ENCODE measurements at regions not wholly inside any gene's neighbourhood (a gene's known extent, or its start where the extent isn't known, plus 50 kb on each side); places are given as distances from the start of the nearest gene placed in this dataset.

- Histone ChIP-seq H3K27me3 (no peaks in the 10 kb centered on the region), H3K9me3 (no peaks in the 10 kb centered on the region), H3K36me3 (no peaks in the 10 kb centered on the region), H3K27ac (no peak overlapping the region), H3K4me3 (no peak overlapping the region), H3K4me1 (no peaks in the 10 kb centered on the region)
- WGBS, 2 donors (ENCODE audit: low coverage in 1 of 2): 67 to 69% methylated on average over 5 of the region's 5 CpGs
- TF ChIP-seq EP300 (IDR thresholded peaks at IDR 0.05): no peak
- no peak for TF ChIP-seq POLR2A (IDR thresholded peaks at IDR 0.05)
- TF ChIP-seq, protein P1, sequence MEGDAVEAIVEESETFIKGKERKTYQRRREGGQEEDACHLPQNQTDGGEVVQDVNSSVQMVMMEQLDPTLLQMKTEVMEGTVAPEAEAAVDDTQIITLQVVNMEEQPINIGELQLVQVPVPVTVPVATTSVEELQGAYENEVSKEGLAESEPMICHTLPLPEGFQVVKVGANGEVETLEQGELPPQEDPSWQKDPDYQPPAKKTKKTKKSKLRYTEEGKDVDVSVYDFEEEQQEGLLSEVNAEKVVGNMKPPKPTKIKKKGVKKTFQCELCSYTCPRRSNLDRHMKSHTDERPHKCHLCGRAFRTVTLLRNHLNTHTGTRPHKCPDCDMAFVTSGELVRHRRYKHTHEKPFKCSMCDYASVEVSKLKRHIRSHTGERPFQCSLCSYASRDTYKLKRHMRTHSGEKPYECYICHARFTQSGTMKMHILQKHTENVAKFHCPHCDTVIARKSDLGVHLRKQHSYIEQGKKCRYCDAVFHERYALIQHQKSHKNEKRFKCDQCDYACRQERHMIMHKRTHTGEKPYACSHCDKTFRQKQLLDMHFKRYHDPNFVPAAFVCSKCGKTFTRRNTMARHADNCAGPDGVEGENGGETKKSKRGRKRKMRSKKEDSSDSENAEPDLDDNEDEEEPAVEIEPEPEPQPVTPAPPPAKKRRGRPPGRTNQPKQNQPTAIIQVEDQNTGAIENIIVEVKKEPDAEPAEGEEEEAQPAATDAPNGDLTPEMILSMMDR (IDR thresholded peaks at IDR 0.05): no peak
- no peak for TF ChIP-seq POLR2AphosphoS5 (IDR thresholded peaks at IDR 0.05)
- ATAC-seq: peak; percentile 76
These were observed 882.6 kb downstream of the TRIML1 start for GRCh38 chr4:189021831-189022230.

- H3K4me3 ChIP-seq: no peak overlapping the region
- no peak overlapping the region for H3K27ac ChIP-seq
- TF ChIP-seq EP300 (IDR thresholded peaks at IDR 0.05): no peak
- no peak for TF ChIP-seq POLR2A (IDR thresholded peaks at IDR 0.05)
- TF ChIP-seq, protein P1 (IDR thresholded peaks at IDR 0.05): no peak
- TF ChIP-seq POLR2AphosphoS5 (IDR thresholded peaks at IDR 0.05): no peak
- no peaks in the 10 kb centered on the region for H3K36me3 ChIP-seq
- H3K9me3 ChIP-seq: no peaks in the 10 kb centered on the region
- no peak for ATAC-seq
- H3K27me3 ChIP-seq: no peaks in the 10 kb centered on the region
- 51 to 55% methylated on average over 2 to 3 of the region's 4 CpGs for WGBS, 2 donors (ENCODE audit: low coverage in 1 of 2)
- no peaks in the 10 kb centered on the region for H3K4me1 ChIP-seq
These were observed 883.3 kb downstream of the TRIML1 start for GRCh38 chr4:189022440-189023035.

GRCh38 chr4:189029976-189030504 lies 890.8 kb downstream of the TRIML1 start:
- H3K4me3 ChIP-seq: no peak overlapping the region
- no peak overlapping the region for H3K27ac ChIP-seq
- no peaks in the 10 kb centered on the region for H3K36me3 ChIP-seq
- H3K9me3 ChIP-seq: no peaks in the 10 kb centered on the region
- H3K4me1 ChIP-seq: no peaks in the 10 kb centered on the region
- H3K27me3 ChIP-seq: no peaks in the 10 kb centered on the region
- TF ChIP-seq POLR2AphosphoS5 (IDR thresholded peaks at IDR 0.05) (no peak), EP300 (IDR thresholded peaks at IDR 0.05) (no peak), POLR2A (IDR thresholded peaks at IDR 0.05) (no peak)
- TF ChIP-seq, protein P1 (IDR thresholded peaks at IDR 0.05): no peak
- 63 to 64% methylated on average over 9 of the region's 9 CpGs for WGBS, 2 donors (ENCODE audit: low coverage in 1 of 2)
- no peak for ATAC-seq

DNA sequence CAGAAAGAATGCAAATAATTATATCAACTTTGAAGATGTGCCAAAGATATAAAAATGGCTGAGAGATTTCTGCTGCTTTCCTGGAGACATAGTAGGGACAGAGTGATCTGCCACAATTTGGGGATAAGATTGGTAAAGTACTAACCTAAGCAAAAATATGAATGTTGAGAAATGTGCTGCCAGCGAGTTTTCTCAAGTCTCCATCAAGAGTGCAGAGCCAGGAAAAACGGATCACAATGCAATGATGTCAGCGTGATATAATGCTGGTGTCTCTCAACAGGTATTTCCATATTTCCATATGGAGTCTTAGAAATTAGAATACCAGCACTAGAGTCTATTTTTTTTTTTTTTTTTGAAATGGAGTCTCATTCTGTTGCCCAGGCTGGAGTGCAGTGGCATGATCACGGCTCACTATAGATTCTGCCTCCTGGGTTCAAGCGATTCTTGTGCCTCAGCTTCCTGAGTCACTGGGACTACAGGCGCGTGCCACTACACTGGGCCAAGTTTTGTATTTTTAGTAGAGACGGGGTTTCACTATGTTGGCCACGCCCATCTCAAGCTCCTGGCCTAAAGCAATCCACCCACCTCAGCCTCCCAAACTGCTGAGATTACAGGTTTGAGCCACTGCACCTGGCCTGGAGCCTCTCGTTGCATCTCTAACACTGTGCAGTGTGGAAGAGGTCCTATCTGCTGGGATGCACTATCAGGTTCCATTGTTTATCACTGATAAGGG lies 893.5 kb downstream of the TRIML1 start:
- H3K27ac ChIP-seq: no peak overlapping the region
- no peak for ATAC-seq
- WGBS, 2 donors (ENCODE audit: low coverage in 1 of 2): 70 to 89% methylated on average over 7 to 10 of the region's 10 CpGs

More for the DNA sequence above, 893.5 kb downstream of the TRIML1 start:
- TF ChIP-seq POLR2AphosphoS5 (IDR thresholded peaks at IDR 0.05) (no peak), EP300 (IDR thresholded peaks at IDR 0.05) (no peak), POLR2A (IDR thresholded peaks at IDR 0.05) (no peak)
- TF ChIP-seq, protein P1 (IDR thresholded peaks at IDR 0.05): no peak
- Histone ChIP-seq H3K27me3 (no peaks in the 10 kb centered on the region), H3K4me1 (no peaks in the 10 kb centered on the region), H3K4me3 (no peak overlapping the region), H3K9me3 (no peaks in the 10 kb centered on the region), H3K36me3 (no peaks in the 10 kb centered on the region)

All from gastroesophageal sphincter (tissue), 4 donors.